ENCODE measurements at regions not wholly inside any gene's neighbourhood (a gene's known extent, or its start where the extent isn't known, plus 50 kb on each side); places are given as distances from the start of the nearest gene placed in this dataset.

- no peak for TF ChIP-seq POLR2A (IDR thresholded peaks at IDR 0.05; ENCODE audit: low read depth, low read length)
- FAIRE-seq = no peak
- no peak for DNase-seq (ENCODE audit: insufficient read length, low spot score)
Observed at GRCh38 chr3:106209482-106209881, 340.7 kb upstream of the CBLB start.

GRCh38 chr3:106210923-106211322 lies 342.1 kb upstream of the CBLB start:
- DNase-seq (ENCODE audit: insufficient read length, low spot score) = no peak
- no peak for FAIRE-seq
- no peak for TF ChIP-seq POLR2A (IDR thresholded peaks at IDR 0.05; ENCODE audit: low read depth, low read length)

GRCh38 chr3:106212665-106213222 lies 343.9 kb upstream of the CBLB start:
- DNase-seq (ENCODE audit: insufficient read length, low spot score) = no peak
- FAIRE-seq = no peak
- TF ChIP-seq POLR2A (IDR thresholded peaks at IDR 0.05; ENCODE audit: low read depth, low read length) = no peak

GRCh38 chr3:106213954-106214353 lies 345.1 kb upstream of the CBLB start:
- no peak for TF ChIP-seq POLR2A (IDR thresholded peaks at IDR 0.05; ENCODE audit: low read depth, low read length)
- FAIRE-seq = no peak
- no peak for DNase-seq (ENCODE audit: insufficient read length, low spot score)

GRCh38 chr3:106214641-106215040 lies 345.8 kb upstream of the CBLB start:
- no peak for TF ChIP-seq POLR2A (IDR thresholded peaks at IDR 0.05; ENCODE audit: low read depth, low read length)
- FAIRE-seq (no peak), DNase-seq (ENCODE audit: insufficient read length, low spot score) (no peak)

- TF ChIP-seq POLR2A (IDR thresholded peaks at IDR 0.05; ENCODE audit: low read depth, low read length) = no peak
- DNase-seq (ENCODE audit: insufficient read length, low spot score) (no peak), FAIRE-seq (no peak)
Observed at GRCh38 chr3:106215047-106215446, 346.2 kb upstream of the CBLB start.

GRCh38 chr3:106217745-106218144 lies 348.9 kb upstream of the CBLB start:
- no peak for FAIRE-seq
- no peak for TF ChIP-seq POLR2A (IDR thresholded peaks at IDR 0.05; ENCODE audit: low read depth, low read length)
- DNase-seq (ENCODE audit: insufficient read length, low spot score) = no peak

- DNase-seq (ENCODE audit: insufficient read length, low spot score) (no peak), FAIRE-seq (no peak)
- TF ChIP-seq POLR2A (IDR thresholded peaks at IDR 0.05; ENCODE audit: low read depth, low read length) = no peak
Observed at GRCh38 chr3:106227068-106227467, 358.3 kb upstream of the CBLB start.

- no peak for TF ChIP-seq POLR2A (IDR thresholded peaks at IDR 0.05; ENCODE audit: low read depth, low read length)
- DNase-seq (ENCODE audit: insufficient read length, low spot score) = no peak
- FAIRE-seq = no peak
Observed at GRCh38 chr3:106228271-106228670, 359.5 kb upstream of the CBLB start.

GRCh38 chr3:106229495-106230278 lies 360.9 kb upstream of the CBLB start:
- TF ChIP-seq POLR2A (IDR thresholded peaks at IDR 0.05; ENCODE audit: low read depth, low read length) = no peak
- DNase-seq (ENCODE audit: insufficient read length, low spot score) = no peak
- no peak for FAIRE-seq

GRCh38 chr3:106231086-106231485 lies 362.3 kb upstream of the CBLB start:
- FAIRE-seq = no peak
- no peak for DNase-seq (ENCODE audit: insufficient read length, low spot score)
- no peak for TF ChIP-seq POLR2A (IDR thresholded peaks at IDR 0.05; ENCODE audit: low read depth, low read length)

- FAIRE-seq (no peak), DNase-seq (ENCODE audit: insufficient read length, low spot score) (no peak)
- TF ChIP-seq POLR2A (IDR thresholded peaks at IDR 0.05; ENCODE audit: low read depth, low read length) = no peak
Observed at GRCh38 chr3:106232956-106233355, 364.1 kb upstream of the CBLB start.

GRCh38 chr3:106239195-106239697 lies 370.4 kb upstream of the CBLB start:
- DNase-seq (ENCODE audit: insufficient read length, low spot score) (no peak), FAIRE-seq (no peak)
- TF ChIP-seq POLR2A (IDR thresholded peaks at IDR 0.05; ENCODE audit: low read depth, low read length) = no peak

- TF ChIP-seq POLR2A (IDR thresholded peaks at IDR 0.05; ENCODE audit: low read depth, low read length) = no peak
- DNase-seq (ENCODE audit: insufficient read length, low spot score) (no peak), FAIRE-seq (no peak)
Observed at GRCh38 chr3:106241593-106241992, 372.8 kb upstream of the CBLB start.

- DNase-seq (ENCODE audit: insufficient read length, low spot score) = no peak
- no peak for TF ChIP-seq POLR2A (IDR thresholded peaks at IDR 0.05; ENCODE audit: low read depth, low read length)
- no peak for FAIRE-seq
Observed at GRCh38 chr3:106242781-106243180, 374.0 kb upstream of the CBLB start.
